ENCODE measurements at regions not wholly inside any gene's neighbourhood (a gene's known extent, or its start where the extent isn't known, plus 50 kb on each side); places are given as distances from the start of the nearest gene placed in this dataset.

DNA sequence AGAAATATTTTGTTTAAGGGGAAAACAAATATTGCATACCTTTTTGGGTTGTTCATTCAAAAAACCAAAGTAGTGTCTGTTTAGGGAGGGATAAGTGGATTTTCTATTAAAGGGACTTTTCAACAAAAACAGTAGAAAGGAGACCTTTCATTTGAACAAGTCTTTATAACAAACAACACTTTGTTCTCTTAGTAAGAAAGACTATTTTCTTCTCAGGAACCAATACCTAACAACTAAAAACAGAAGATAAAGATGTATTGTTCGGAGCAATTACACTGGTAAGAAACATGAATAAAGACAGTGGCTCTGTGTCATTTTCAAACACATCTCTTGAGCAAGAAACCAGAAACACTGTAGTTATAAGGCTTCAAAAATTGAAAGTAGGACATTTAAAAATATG, 1610.1 kb upstream of the PCDH20 start:
- Mint-ChIP-seq H3K27ac (ENCODE audit: unreplicated experiment) (no peak overlapping the region), H3K4me1 (ENCODE audit: unreplicated experiment) (peaks cover 11% of the 10 kb centered on the region), H3K4me3 (ENCODE audit: unreplicated experiment) (no peak overlapping the region), H3K36me3 (ENCODE audit: unreplicated experiment) (no peaks in the 10 kb centered on the region), H3K27me3 (ENCODE audit: unreplicated experiment) (no peaks in the 10 kb centered on the region), H3K9me3 (ENCODE audit: unreplicated experiment) (peaks cover 5% of the 10 kb centered on the region)
- DNase-seq (ENCODE audit: extremely low spot score, unreplicated experiment) = no peak
- TF ChIP-seq, protein P1, sequence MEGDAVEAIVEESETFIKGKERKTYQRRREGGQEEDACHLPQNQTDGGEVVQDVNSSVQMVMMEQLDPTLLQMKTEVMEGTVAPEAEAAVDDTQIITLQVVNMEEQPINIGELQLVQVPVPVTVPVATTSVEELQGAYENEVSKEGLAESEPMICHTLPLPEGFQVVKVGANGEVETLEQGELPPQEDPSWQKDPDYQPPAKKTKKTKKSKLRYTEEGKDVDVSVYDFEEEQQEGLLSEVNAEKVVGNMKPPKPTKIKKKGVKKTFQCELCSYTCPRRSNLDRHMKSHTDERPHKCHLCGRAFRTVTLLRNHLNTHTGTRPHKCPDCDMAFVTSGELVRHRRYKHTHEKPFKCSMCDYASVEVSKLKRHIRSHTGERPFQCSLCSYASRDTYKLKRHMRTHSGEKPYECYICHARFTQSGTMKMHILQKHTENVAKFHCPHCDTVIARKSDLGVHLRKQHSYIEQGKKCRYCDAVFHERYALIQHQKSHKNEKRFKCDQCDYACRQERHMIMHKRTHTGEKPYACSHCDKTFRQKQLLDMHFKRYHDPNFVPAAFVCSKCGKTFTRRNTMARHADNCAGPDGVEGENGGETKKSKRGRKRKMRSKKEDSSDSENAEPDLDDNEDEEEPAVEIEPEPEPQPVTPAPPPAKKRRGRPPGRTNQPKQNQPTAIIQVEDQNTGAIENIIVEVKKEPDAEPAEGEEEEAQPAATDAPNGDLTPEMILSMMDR (IDR thresholded peaks at IDR 0.05) = no peak

DNA sequence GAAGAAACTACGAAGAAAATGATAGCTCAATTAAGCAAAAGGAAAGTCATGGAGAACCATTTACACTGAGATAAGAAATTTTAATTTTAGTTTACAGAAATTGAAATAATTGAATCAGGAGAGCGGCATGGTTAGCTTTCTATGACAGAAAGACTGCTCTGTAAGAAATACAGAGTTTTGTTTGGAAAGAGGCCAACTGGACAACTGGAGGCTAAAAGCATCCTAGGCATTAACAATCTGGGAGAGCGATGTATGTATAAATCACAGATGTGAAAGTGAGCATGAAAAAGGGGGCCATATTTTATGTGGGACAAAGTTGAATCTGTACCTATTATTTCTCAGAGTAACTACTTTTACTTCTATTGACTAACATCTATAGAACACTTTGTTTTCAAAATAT, 1608.8 kb upstream of the PCDH20 start:
- H3K4me3 Mint-ChIP-seq (ENCODE audit: unreplicated experiment) = no peak overlapping the region

DNA sequence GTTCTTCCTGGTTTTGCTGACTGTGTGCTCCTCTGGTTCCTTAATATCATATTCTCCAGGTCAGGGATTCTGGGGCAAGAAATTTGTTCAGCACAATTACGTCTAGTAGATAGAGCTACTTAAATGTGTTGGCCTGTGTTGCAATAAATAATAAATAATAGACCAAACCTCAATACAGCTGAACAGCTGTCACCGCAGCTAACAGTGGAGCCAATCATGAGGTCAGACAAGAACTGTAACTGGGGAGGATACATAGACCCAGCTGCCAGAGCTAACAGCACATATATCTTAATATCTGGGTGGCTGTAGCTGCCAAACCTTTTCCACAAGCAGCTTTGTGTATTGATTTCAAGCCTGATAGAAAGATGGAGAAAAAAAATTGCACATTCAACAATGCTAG, 1596.3 kb upstream of the PCDH20 start:
- H3K36me3 Mint-ChIP-seq (ENCODE audit: unreplicated experiment) = no peaks in the 10 kb centered on the region
- TF ChIP-seq, protein P1 (IDR thresholded peaks at IDR 0.05) = no peak

More for the DNA sequence above, 1608.8 kb upstream of the PCDH20 start:
- TF ChIP-seq, protein P1 (IDR thresholded peaks at IDR 0.05) = no peak
- Mint-ChIP-seq H3K27me3 (ENCODE audit: unreplicated experiment) (no peaks in the 10 kb centered on the region), H3K9me3 (ENCODE audit: unreplicated experiment) (peaks cover 1% of the 10 kb centered on the region), H3K36me3 (ENCODE audit: unreplicated experiment) (no peaks in the 10 kb centered on the region), H3K4me1 (ENCODE audit: unreplicated experiment) (peaks cover 11% of the 10 kb centered on the region), H3K27ac (ENCODE audit: unreplicated experiment) (no peak overlapping the region)
- no peak for DNase-seq (ENCODE audit: extremely low spot score, unreplicated experiment)

DNA sequence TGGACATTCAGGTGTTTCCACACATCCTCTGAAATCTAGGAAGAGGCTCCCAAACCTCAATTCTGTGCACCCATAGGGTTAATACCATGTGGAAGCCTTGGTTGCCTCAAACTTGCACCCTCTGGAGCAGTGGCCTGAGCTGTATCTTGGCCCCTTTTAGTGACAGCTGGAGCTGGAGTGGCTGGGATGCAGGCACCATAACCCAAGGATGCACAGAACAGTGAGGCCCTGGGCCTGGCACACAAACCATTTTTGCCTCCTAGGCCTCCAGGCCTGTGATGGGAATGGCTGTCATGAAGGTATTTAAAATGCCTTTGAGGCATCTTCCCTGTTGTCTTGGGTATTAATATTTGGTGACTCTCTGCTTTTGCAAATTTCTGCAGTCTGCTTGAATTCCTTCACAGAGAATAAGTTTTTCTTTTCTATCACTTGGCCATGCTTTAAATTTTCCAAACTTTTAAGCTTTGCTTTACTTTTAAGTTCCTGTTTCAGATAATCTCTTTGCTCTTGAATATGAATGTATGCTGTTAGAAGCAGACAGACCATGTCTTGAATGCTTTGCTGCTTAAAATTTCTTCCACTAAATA, 1594.5 kb upstream of the PCDH20 start:
- Mint-ChIP-seq H3K4me1 (ENCODE audit: unreplicated experiment) (no peaks in the 10 kb centered on the region), H3K27me3 (ENCODE audit: unreplicated experiment) (no peaks in the 10 kb centered on the region), H3K27ac (ENCODE audit: unreplicated experiment) (no peak overlapping the region), H3K36me3 (ENCODE audit: unreplicated experiment) (no peaks in the 10 kb centered on the region), H3K4me3 (ENCODE audit: unreplicated experiment) (no peak overlapping the region), H3K9me3 (ENCODE audit: unreplicated experiment) (peaks cover 26% of the 10 kb centered on the region)
- TF ChIP-seq, protein P1 (IDR thresholded peaks at IDR 0.05) = no peak
- no peak for DNase-seq (ENCODE audit: extremely low spot score, unreplicated experiment)

More for the DNA sequence above, 1596.3 kb upstream of the PCDH20 start:
- DNase-seq (ENCODE audit: extremely low spot score, unreplicated experiment) = no peak
- no peak overlapping the region for H3K4me3 Mint-ChIP-seq (ENCODE audit: unreplicated experiment)
- H3K9me3 Mint-ChIP-seq (ENCODE audit: unreplicated experiment) = peaks cover 22% of the 10 kb centered on the region
- H3K27ac Mint-ChIP-seq (ENCODE audit: unreplicated experiment) = no peak overlapping the region
- H3K27me3 Mint-ChIP-seq (ENCODE audit: unreplicated experiment) = no peaks in the 10 kb centered on the region
- H3K4me1 Mint-ChIP-seq (ENCODE audit: unreplicated experiment) = no peaks in the 10 kb centered on the region

DNA sequence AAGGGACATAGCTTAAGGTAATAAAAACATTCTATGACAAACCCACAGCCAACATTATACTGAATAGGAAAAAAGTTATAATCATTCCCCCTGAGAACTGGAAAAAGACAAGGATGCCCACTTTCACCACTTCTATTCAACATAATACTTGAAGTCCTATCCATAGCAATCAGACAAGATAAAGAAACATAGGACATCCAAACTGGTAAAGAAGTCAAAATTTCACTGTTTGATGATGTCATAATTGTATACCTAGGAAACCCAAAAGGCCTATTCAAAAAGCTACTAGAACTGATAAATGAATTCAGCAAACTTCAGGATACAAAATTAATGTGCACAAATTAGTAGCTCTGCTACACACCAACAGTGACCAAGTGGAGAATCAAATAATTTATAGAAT, 1590.0 kb upstream of the PCDH20 start:
- H3K4me3 Mint-ChIP-seq (ENCODE audit: unreplicated experiment) = no peak overlapping the region
- H3K9me3 Mint-ChIP-seq (ENCODE audit: unreplicated experiment) = peaks cover 50% of the 10 kb centered on the region
- DNase-seq (ENCODE audit: extremely low spot score, unreplicated experiment) = no peak
- TF ChIP-seq, protein P1 (IDR thresholded peaks at IDR 0.05) = no peak
- no peaks in the 10 kb centered on the region for H3K4me1 Mint-ChIP-seq (ENCODE audit: unreplicated experiment)
- peaks cover 5% of the 10 kb centered on the region for H3K36me3 Mint-ChIP-seq (ENCODE audit: unreplicated experiment)
- no peaks in the 10 kb centered on the region for H3K27me3 Mint-ChIP-seq (ENCODE audit: unreplicated experiment)
- H3K27ac Mint-ChIP-seq (ENCODE audit: unreplicated experiment) = no peak overlapping the region
